Activated T-helper 17 cell treated with anti-CD3 and anti-CD28 coated beads, Interleukin-2, amount 50 U/mL, for 72 hours (primary cell): ENCODE measurements at regions not wholly inside any gene's neighbourhood (a gene's known extent, or its start where the extent isn't known, plus 50 kb on each side); places are given as distances from the start of the nearest gene placed in this dataset.
"Not testable (repeated sequence)": the region's sequence is repeated elsewhere in the genome, so short reads cannot be mapped to it uniquely, and the experiment has no call there.

Experiments
- ATAC-seq: fragments of 150-1000 bp; cut with Tn5 transposase; replicated peaks from 2 replicates; pipeline ENCODE4 v1.10.0; 2021; ENCODE audit warnings: mild to moderate bottlenecking, moderate library complexity
- H3K27ac Mint-ChIP-seq: one replicate; pipeline ENCODE4 v1.8.0; 2022; ENCODE audit warnings: mixed read lengths
- H3K27me3 Mint-ChIP-seq: one replicate; pipeline ENCODE4 v1.8.0; 2022; ENCODE audit warnings: mixed read lengths
- H3K36me3 Mint-ChIP-seq: one replicate; pipeline ENCODE4 v1.8.0; 2022; ENCODE audit warnings: low read depth, mild to moderate bottlenecking, mixed read lengths
- H3K4me1 Mint-ChIP-seq: one replicate; pipeline ENCODE4 v1.8.0; 2022; ENCODE audit warnings: mixed read lengths
- H3K4me3 Mint-ChIP-seq: one replicate; pipeline ENCODE4 v1.8.0; 2022; ENCODE audit warnings: mild to moderate bottlenecking, mixed read lengths
- H3K9me3 Mint-ChIP-seq: one replicate; pipeline ENCODE4 v1.8.0; 2022; ENCODE audit warnings: mixed read lengths

- no peak overlapping the region for H3K4me3 Mint-ChIP-seq
- H3K27ac Mint-ChIP-seq: no peak overlapping the region
- H3K4me1 Mint-ChIP-seq: no peaks in the 10 kb centered on the region
- ATAC-seq: no peak
- H3K9me3 Mint-ChIP-seq: peaks cover 13% of the 10 kb centered on the region
- H3K36me3 Mint-ChIP-seq: no peaks in the 10 kb centered on the region
- no peaks in the 10 kb centered on the region for H3K27me3 Mint-ChIP-seq
These were observed 573.1 kb downstream of the ZNF608 start for GRCh38 chr5:124173386-124173785.

- Mint-ChIP-seq H3K27me3 (no peaks in the 10 kb centered on the region), H3K4me3 (no peak overlapping the region), H3K36me3 (no peaks in the 10 kb centered on the region), H3K4me1 (no peaks in the 10 kb centered on the region), H3K27ac (no peak overlapping the region), H3K9me3 (peaks cover 13% of the 10 kb centered on the region)
- ATAC-seq: no peak
These were observed 573.9 kb downstream of the ZNF608 start for GRCh38 chr5:124172389-124173003.

GRCh38 chr5:124168093-124168492, 578.3 kb downstream of the ZNF608 start:
- H3K4me1 Mint-ChIP-seq, H3K4me3 Mint-ChIP-seq, H3K27me3 Mint-ChIP-seq, H3K36me3 Mint-ChIP-seq, H3K27ac Mint-ChIP-seq, ATAC-seq: not testable (repeated sequence)
- peaks cover 14% of the 10 kb centered on the region for H3K9me3 Mint-ChIP-seq

- H3K9me3 Mint-ChIP-seq: peaks cover 7% of the 10 kb centered on the region
- no peaks in the 10 kb centered on the region for H3K27me3 Mint-ChIP-seq
- no peak overlapping the region for H3K4me3 Mint-ChIP-seq
- no peaks in the 10 kb centered on the region for H3K4me1 Mint-ChIP-seq
- no peak for ATAC-seq
- H3K27ac Mint-ChIP-seq: no peak overlapping the region
- H3K36me3 Mint-ChIP-seq: no peaks in the 10 kb centered on the region
These were observed 583.5 kb downstream of the ZNF608 start for GRCh38 chr5:124162767-124163532.

- ATAC-seq: no peak
- H3K4me3 Mint-ChIP-seq: no peak overlapping the region
- H3K4me1 Mint-ChIP-seq: no peaks in the 10 kb centered on the region
- H3K27ac Mint-ChIP-seq: no peak overlapping the region
- peaks cover 7% of the 10 kb centered on the region for H3K9me3 Mint-ChIP-seq
- no peaks in the 10 kb centered on the region for H3K27me3 Mint-ChIP-seq
- H3K36me3 Mint-ChIP-seq: no peaks in the 10 kb centered on the region
These were observed 585.2 kb downstream of the ZNF608 start for GRCh38 chr5:124161266-124161665.

GRCh38 chr5:124160265-124160664, 586.2 kb downstream of the ZNF608 start:
- no peak for ATAC-seq
- Mint-ChIP-seq H3K9me3 (peaks cover 10% of the 10 kb centered on the region), H3K27ac (no peak overlapping the region), H3K4me3 (no peak overlapping the region), H3K4me1 (no peaks in the 10 kb centered on the region), H3K36me3 (no peaks in the 10 kb centered on the region), H3K27me3 (no peaks in the 10 kb centered on the region)

- H3K4me3 Mint-ChIP-seq: no peak overlapping the region
- no peaks in the 10 kb centered on the region for H3K4me1 Mint-ChIP-seq
- no peak overlapping the region for H3K27ac Mint-ChIP-seq
- no peaks in the 10 kb centered on the region for H3K27me3 Mint-ChIP-seq
- no peak for ATAC-seq
- H3K9me3 Mint-ChIP-seq: peaks cover 19% of the 10 kb centered on the region
- H3K36me3 Mint-ChIP-seq: no peaks in the 10 kb centered on the region
These were observed 589.1 kb downstream of the ZNF608 start for GRCh38 chr5:124157320-124157719.

- Mint-ChIP-seq H3K27ac (no peak overlapping the region), H3K4me1 (no peaks in the 10 kb centered on the region), H3K36me3 (no peaks in the 10 kb centered on the region), H3K27me3 (no peaks in the 10 kb centered on the region), H3K4me3 (no peak overlapping the region), H3K9me3 (peaks cover 19% of the 10 kb centered on the region)
- ATAC-seq: no peak
These were observed 589.9 kb downstream of the ZNF608 start for GRCh38 chr5:124156415-124156996.

GRCh38 chr5:124154714-124155113, 591.7 kb downstream of the ZNF608 start:
- no peak overlapping the region for H3K27ac Mint-ChIP-seq
- no peaks in the 10 kb centered on the region for H3K4me1 Mint-ChIP-seq
- H3K36me3 Mint-ChIP-seq: no peaks in the 10 kb centered on the region
- H3K27me3 Mint-ChIP-seq: no peaks in the 10 kb centered on the region
- H3K9me3 Mint-ChIP-seq: peaks cover 19% of the 10 kb centered on the region
- no peak for ATAC-seq
- no peak overlapping the region for H3K4me3 Mint-ChIP-seq

GRCh38 chr5:124153588-124153987, 592.9 kb downstream of the ZNF608 start:
- H3K36me3 Mint-ChIP-seq: no peaks in the 10 kb centered on the region
- no peaks in the 10 kb centered on the region for H3K27me3 Mint-ChIP-seq
- peaks cover 16% of the 10 kb centered on the region for H3K9me3 Mint-ChIP-seq
- no peak for ATAC-seq
- no peak overlapping the region for H3K27ac Mint-ChIP-seq
- no peaks in the 10 kb centered on the region for H3K4me1 Mint-ChIP-seq
- H3K4me3 Mint-ChIP-seq: no peak overlapping the region

GRCh38 chr5:124148574-124148973, 597.9 kb downstream of the ZNF608 start:
- no peak overlapping the region for H3K27ac Mint-ChIP-seq
- no peaks in the 10 kb centered on the region for H3K27me3 Mint-ChIP-seq
- H3K9me3 Mint-ChIP-seq: peaks cover 15% of the 10 kb centered on the region
- H3K4me3 Mint-ChIP-seq: no peak overlapping the region
- ATAC-seq: no peak
- H3K36me3 Mint-ChIP-seq: no peaks in the 10 kb centered on the region
- no peaks in the 10 kb centered on the region for H3K4me1 Mint-ChIP-seq

- Mint-ChIP-seq H3K9me3 (peaks cover 18% of the 10 kb centered on the region), H3K27me3 (no peaks in the 10 kb centered on the region)
- ATAC-seq: no peak
These were observed 606.4 kb downstream of the ZNF608 start for GRCh38 chr5:124140060-124140459.

GRCh38 chr5:124139477-124139876, 607.0 kb downstream of the ZNF608 start:
- Mint-ChIP-seq H3K4me3 (no peak overlapping the region), H3K9me3 (peaks cover 18% of the 10 kb centered on the region), H3K4me1 (no peaks in the 10 kb centered on the region), H3K27me3 (no peaks in the 10 kb centered on the region), H3K36me3 (no peaks in the 10 kb centered on the region), H3K27ac (no peak overlapping the region)
- no peak for ATAC-seq

More at GRCh38 chr5:124140060-124140459, 606.4 kb downstream of the ZNF608 start:
- H3K36me3 Mint-ChIP-seq: no peaks in the 10 kb centered on the region
- no peak overlapping the region for H3K27ac Mint-ChIP-seq
- H3K4me1 Mint-ChIP-seq: no peaks in the 10 kb centered on the region
- H3K4me3 Mint-ChIP-seq: no peak overlapping the region

- H3K9me3 Mint-ChIP-seq: peaks cover 12% of the 10 kb centered on the region
- no peaks in the 10 kb centered on the region for H3K4me1 Mint-ChIP-seq
- H3K27me3 Mint-ChIP-seq: no peaks in the 10 kb centered on the region
- no peak overlapping the region for H3K4me3 Mint-ChIP-seq
- H3K27ac Mint-ChIP-seq: no peak overlapping the region
- no peaks in the 10 kb centered on the region for H3K36me3 Mint-ChIP-seq
- ATAC-seq: no peak
These were observed 609.8 kb downstream of the ZNF608 start for GRCh38 chr5:124136609-124137008.

GRCh38 chr5:124134941-124135340, 611.5 kb downstream of the ZNF608 start:
- Mint-ChIP-seq H3K27me3 (no peaks in the 10 kb centered on the region), H3K4me1 (no peaks in the 10 kb centered on the region), H3K27ac (no peak overlapping the region), H3K36me3 (no peaks in the 10 kb centered on the region), H3K4me3 (no peak overlapping the region), H3K9me3 (peaks cover 8% of the 10 kb centered on the region)
- no peak for ATAC-seq
